Loucy (cell line): ENCODE measurements at regions not wholly inside any gene's neighbourhood (a gene's known extent, or its start where the extent isn't known, plus 50 kb on each side); places are given as distances from the start of the nearest gene placed in this dataset.

Source experiments
- H2AFZ ChIP-seq: fragments of 200-600 bp; sonication (generic); 2 replicates; pipeline ENCODE4 v1.6.0; 2016; ENCODE audit warnings: antibody characterized with exemption, mild to moderate bottlenecking, low read length, moderate library complexity
- H3F3A ChIP-seq: fragments of 200-600 bp; 2 replicates; pipeline ENCODE4 v1.6.0; 2016; ENCODE audit warnings: antibody characterized with exemption, low read depth, mild to moderate bottlenecking
- H3K27me3 ChIP-seq: fragments of 200-600 bp; sonication (generic); 2 replicates; pipeline ENCODE4 v1.6.1; 2014; ENCODE audit warnings: low read length, mild to moderate bottlenecking; ENCODE audit not compliant: insufficient read depth, poor library complexity, severe bottlenecking
- H3K36me3 ChIP-seq: fragments of 200-600 bp; sonication (generic); 2 replicates; pipeline ENCODE4 v1.6.1; 2016; ENCODE audit warnings: low read length; ENCODE audit not compliant: insufficient read depth
- H3K4me1 ChIP-seq: fragments of 200-600 bp; sonication (generic); 2 replicates; pipeline ENCODE4 v1.5.1; 2014; ENCODE audit warnings: low read length, mild to moderate bottlenecking; ENCODE audit not compliant: insufficient read depth, poor library complexity, severe bottlenecking
- H3K4me2 ChIP-seq: fragments of 200-600 bp; sonication (generic); 2 replicates; pipeline ENCODE4 v1.6.0; 2014; ENCODE audit warnings: antibody characterized with exemption, low read length, low read depth, mild to moderate bottlenecking; ENCODE audit not compliant: poor library complexity, severe bottlenecking
- H3K4me3 ChIP-seq: fragments of 200-600 bp; sonication (generic); 2 replicates; pipeline ENCODE4 v1.5.1; 2014; ENCODE audit warnings: low read length, mild to moderate bottlenecking, mixed read lengths; ENCODE audit not compliant: poor library complexity, severe bottlenecking
- H3K79me2 ChIP-seq: fragments of 200-600 bp; sonication (generic); 2 replicates; pipeline ENCODE4 v1.6.1; 2014; ENCODE audit warnings: low read length; ENCODE audit not compliant: insufficient read depth
- H3K9ac ChIP-seq: fragments of 200-600 bp; sonication (generic); 2 replicates; pipeline ENCODE4 v1.6.0; 2014; ENCODE audit warnings: mild to moderate bottlenecking, low read depth, low read length, moderate library complexity; ENCODE audit not compliant: poor library complexity, severe bottlenecking
- H3K9me2 ChIP-seq: fragments of 200-600 bp; sonication (generic); replicated peaks from 2 replicates; pipeline ENCODE4 v1.6.1; 2016; ENCODE audit warnings: low read depth, low read length, mixed read lengths
- H3K9me3 ChIP-seq: fragments of 200-600 bp; sonication (generic); 2 replicates; pipeline ENCODE4 v1.6.1; 2014; ENCODE audit warnings: mild to moderate bottlenecking, antibody characterized with exemption, low read length, low read depth; ENCODE audit not compliant: insufficient read depth
- H4K20me1 ChIP-seq: fragments of 200-600 bp; sonication (generic); 2 replicates; pipeline ENCODE4 v1.6.0; 2014; ENCODE audit warnings: antibody characterized with exemption, low read length, mild to moderate bottlenecking; ENCODE audit not compliant: insufficient read depth, poor library complexity, severe bottlenecking
- CTCF ChIP-seq: fragments of 200-600 bp; sonication (generic); conservative IDR thresholded peaks from 2 replicates; pipeline ENCODE4 v1.5.1; 2014; ENCODE audit warnings: mild to moderate bottlenecking, antibody characterized with exemption, low read length
- EZH2phosphoT487 ChIP-seq: fragments of 200-600 bp; IDR thresholded peaks from 2 replicates; pipeline ENCODE4 v1.6.1; 2018; ENCODE audit warnings: antibody characterized with exemption, mild to moderate bottlenecking, moderate library complexity, borderline replicate concordance

- H3K79me2 ChIP-seq, result no peaks in the 10 kb centered on the region
- no peaks in the 10 kb centered on the region; the same call in 1 of the 2 replicates for H3K9me3 ChIP-seq
- no peak overlapping the region for H3K4me2 ChIP-seq
- no peak for TF ChIP-seq EZH2phosphoT487
- TF ChIP-seq CTCF, result no peak
- H3K27me3 ChIP-seq, result no peaks in the 10 kb centered on the region
- H2AFZ ChIP-seq, result no peak overlapping the region
- no peaks in the 10 kb centered on the region for H4K20me1 ChIP-seq
- H3K9ac ChIP-seq, result no peak overlapping the region
- no peaks in the 10 kb centered on the region for H3K36me3 ChIP-seq
- no peaks in the 10 kb centered on the region for H3K9me2 ChIP-seq
- H3K4me3 ChIP-seq, result no peak overlapping the region
- no peaks in the 10 kb centered on the region for H3K4me1 ChIP-seq
- no peaks in the 10 kb centered on the region for H3F3A ChIP-seq
Observed at GRCh38 chr2:19807346-19807745, 94.4 kb downstream of the TTC32 start.

- no peaks in the 10 kb centered on the region; the same call in 1 of the 2 replicates for H3K9me3 ChIP-seq
- H3K79me2 ChIP-seq, result no peaks in the 10 kb centered on the region
- no peak overlapping the region for H3K4me3 ChIP-seq
- no peaks in the 10 kb centered on the region for H3F3A ChIP-seq
- TF ChIP-seq CTCF (no peak), EZH2phosphoT487 (no peak)
- H3K9me2 ChIP-seq, result no peaks in the 10 kb centered on the region
- H3K4me2 ChIP-seq, result no peak overlapping the region
- H3K36me3 ChIP-seq, result no peaks in the 10 kb centered on the region
- H3K9ac ChIP-seq, result no peak overlapping the region
- no peak overlapping the region for H2AFZ ChIP-seq
- H4K20me1 ChIP-seq, result no peaks in the 10 kb centered on the region
- no peaks in the 10 kb centered on the region for H3K4me1 ChIP-seq
- no peaks in the 10 kb centered on the region for H3K27me3 ChIP-seq
Observed at GRCh38 chr2:19806591-19806990, 95.2 kb downstream of the TTC32 start.

- H3K36me3 ChIP-seq, result no peaks in the 10 kb centered on the region
- H3K27me3 ChIP-seq, result no peaks in the 10 kb centered on the region
- no peak for TF ChIP-seq EZH2phosphoT487
- no peak for TF ChIP-seq CTCF
- H3F3A ChIP-seq, result no peaks in the 10 kb centered on the region
- H3K4me1 ChIP-seq, result no peaks in the 10 kb centered on the region
- no peaks in the 10 kb centered on the region for H4K20me1 ChIP-seq
- no peak overlapping the region for H3K4me3 ChIP-seq
- no peak overlapping the region for H2AFZ ChIP-seq
- no peaks in the 10 kb centered on the region for H3K9me2 ChIP-seq
- no peak overlapping the region for H3K4me2 ChIP-seq
- H3K9ac ChIP-seq, result no peak overlapping the region
- H3K9me3 ChIP-seq, result no peaks in the 10 kb centered on the region; the same call in 1 of the 2 replicates
- H3K79me2 ChIP-seq, result no peaks in the 10 kb centered on the region
Observed at GRCh38 chr2:19806131-19806530, 95.7 kb downstream of the TTC32 start.
